ENCODE measurements at regions not wholly inside any gene's neighbourhood (a gene's known extent, or its start where the extent isn't known, plus 50 kb on each side); places are given as distances from the start of the nearest gene placed in this dataset.

- Histone ChIP-seq H3K4me1 (ENCODE audit: control insufficient read depth, insufficient read depth, low read length) (no peaks in the 10 kb centered on the region), H3K4me3 (ENCODE audit: low read length) (no peak overlapping the region), H3K27ac (ENCODE audit: low read length) (no peak overlapping the region), H3K9me3 (ENCODE audit: control insufficient read depth, insufficient read depth, low read length) (no peaks in the 10 kb centered on the region), H3K27me3 (ENCODE audit: control insufficient read depth, insufficient read depth, low read length) (no peaks in the 10 kb centered on the region), H3K36me3 (ENCODE audit: control insufficient read depth, insufficient read depth, low read length) (no peaks in the 10 kb centered on the region)
- no peak for DNase-seq (ENCODE audit: low read depth, low spot score)
- no CpG with 5 or more reads among the region's 2 CpGs for WGBS (ENCODE audit: insufficient coverage, insufficient read length)
Observed at GRCh38 chr16:63200940-63201339, 1164.7 kb upstream of the CDH8 start.

DNA sequence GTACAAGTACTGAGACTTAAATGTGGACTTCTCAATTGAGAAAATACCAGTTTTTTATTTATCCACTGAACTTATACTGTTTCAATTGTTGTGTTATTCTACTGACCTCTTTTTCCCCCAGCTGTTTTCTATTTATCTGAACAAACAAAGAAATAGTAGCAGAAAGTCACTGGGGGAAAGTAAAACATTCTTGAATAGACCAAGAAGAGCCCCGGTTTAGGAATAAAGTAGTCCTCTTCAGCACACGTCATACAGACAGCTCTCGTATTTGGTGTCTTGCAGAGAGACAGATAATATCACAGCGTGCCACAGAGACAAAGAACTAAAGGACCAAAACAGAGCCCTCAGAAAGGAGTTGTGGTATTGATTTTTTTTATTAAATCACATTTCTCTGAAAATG is 1159.1 kb upstream of the CDH8 start:
- no peaks in the 10 kb centered on the region for H3K36me3 ChIP-seq (ENCODE audit: control insufficient read depth, insufficient read depth, low read length)
- no peak overlapping the region for H3K27ac ChIP-seq (ENCODE audit: low read length)
- no peaks in the 10 kb centered on the region for H3K9me3 ChIP-seq (ENCODE audit: control insufficient read depth, insufficient read depth, low read length)
- no peaks in the 10 kb centered on the region for H3K4me1 ChIP-seq (ENCODE audit: control insufficient read depth, insufficient read depth, low read length)
- H3K4me3 ChIP-seq (ENCODE audit: low read length): no peak overlapping the region
- no peak for DNase-seq (ENCODE audit: low read depth, low spot score)
- WGBS (ENCODE audit: insufficient coverage, insufficient read length): no CpG with 5 or more reads among the region's 4 CpGs
- H3K27me3 ChIP-seq (ENCODE audit: control insufficient read depth, insufficient read depth, low read length): no peaks in the 10 kb centered on the region

DNA sequence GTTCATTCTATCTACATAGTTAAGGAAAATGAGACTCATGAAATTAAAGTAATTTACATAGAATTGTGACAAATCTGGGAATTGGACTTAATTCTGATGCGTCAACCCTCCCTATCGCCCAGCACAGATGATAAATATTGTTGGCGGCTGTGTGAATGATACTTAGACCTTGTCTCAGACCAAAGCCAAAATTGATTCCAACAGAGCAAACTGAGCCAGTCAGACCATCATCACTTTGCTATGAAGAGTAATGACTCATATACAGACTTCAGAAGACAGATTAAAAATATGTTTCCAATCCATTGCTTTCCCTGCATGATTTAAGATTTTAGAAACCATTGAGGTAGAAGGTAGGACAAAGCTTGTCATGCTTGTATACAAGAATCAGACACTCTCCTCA is 1156.7 kb upstream of the CDH8 start:
- Histone ChIP-seq H3K36me3 (ENCODE audit: control insufficient read depth, insufficient read depth, low read length) (no peaks in the 10 kb centered on the region), H3K9me3 (ENCODE audit: control insufficient read depth, insufficient read depth, low read length) (no peaks in the 10 kb centered on the region), H3K27me3 (ENCODE audit: control insufficient read depth, insufficient read depth, low read length) (no peaks in the 10 kb centered on the region), H3K27ac (ENCODE audit: low read length) (no peak overlapping the region), H3K4me3 (ENCODE audit: low read length) (no peak overlapping the region), H3K4me1 (ENCODE audit: control insufficient read depth, insufficient read depth, low read length) (no peaks in the 10 kb centered on the region)
- DNase-seq (ENCODE audit: low read depth, low spot score): no peak
- no CpG with 5 or more reads among the region's 3 CpGs for WGBS (ENCODE audit: insufficient coverage, insufficient read length)

- Histone ChIP-seq H3K9me3 (ENCODE audit: control insufficient read depth, insufficient read depth, low read length) (no peaks in the 10 kb centered on the region), H3K27me3 (ENCODE audit: control insufficient read depth, insufficient read depth, low read length) (no peaks in the 10 kb centered on the region), H3K4me1 (ENCODE audit: control insufficient read depth, insufficient read depth, low read length) (no peaks in the 10 kb centered on the region), H3K36me3 (ENCODE audit: control insufficient read depth, insufficient read depth, low read length) (no peaks in the 10 kb centered on the region), H3K27ac (ENCODE audit: low read length) (no peak overlapping the region), H3K4me3 (ENCODE audit: low read length) (no peak overlapping the region)
- DNase-seq (ENCODE audit: low read depth, low spot score): no peak
- no CpG with 5 or more reads among the region's 7 CpGs for WGBS (ENCODE audit: insufficient coverage, insufficient read length)
Observed at GRCh38 chr16:63188086-63188771, 1152.0 kb upstream of the CDH8 start.

GRCh38 chr16:63187638-63188037 is 1151.4 kb upstream of the CDH8 start:
- WGBS (ENCODE audit: insufficient coverage, insufficient read length): no CpG with 5 or more reads among the region's 3 CpGs
- no peak for DNase-seq (ENCODE audit: low read depth, low spot score)

GRCh38 chr16:63185235-63185780 is 1149.1 kb upstream of the CDH8 start:
- WGBS (ENCODE audit: insufficient coverage, insufficient read length): no CpG with 5 or more reads among the region's 4 CpGs
- Histone ChIP-seq H3K36me3 (ENCODE audit: control insufficient read depth, insufficient read depth, low read length) (no peaks in the 10 kb centered on the region), H3K4me3 (ENCODE audit: low read length) (no peak overlapping the region), H3K4me1 (ENCODE audit: control insufficient read depth, insufficient read depth, low read length) (no peaks in the 10 kb centered on the region), H3K27ac (ENCODE audit: low read length) (no peak overlapping the region), H3K27me3 (ENCODE audit: control insufficient read depth, insufficient read depth, low read length) (no peaks in the 10 kb centered on the region), H3K9me3 (ENCODE audit: control insufficient read depth, insufficient read depth, low read length) (no peaks in the 10 kb centered on the region)
- peak; percentile 4 for DNase-seq (ENCODE audit: low read depth, low spot score)

More at GRCh38 chr16:63187638-63188037, 1151.4 kb upstream of the CDH8 start:
- H3K27ac ChIP-seq (ENCODE audit: low read length): no peak overlapping the region
- H3K27me3 ChIP-seq (ENCODE audit: control insufficient read depth, insufficient read depth, low read length): no peaks in the 10 kb centered on the region
- no peaks in the 10 kb centered on the region for H3K36me3 ChIP-seq (ENCODE audit: control insufficient read depth, insufficient read depth, low read length)
- H3K4me3 ChIP-seq (ENCODE audit: low read length): no peak overlapping the region
- H3K4me1 ChIP-seq (ENCODE audit: control insufficient read depth, insufficient read depth, low read length): no peaks in the 10 kb centered on the region
- H3K9me3 ChIP-seq (ENCODE audit: control insufficient read depth, insufficient read depth, low read length): no peaks in the 10 kb centered on the region

DNA sequence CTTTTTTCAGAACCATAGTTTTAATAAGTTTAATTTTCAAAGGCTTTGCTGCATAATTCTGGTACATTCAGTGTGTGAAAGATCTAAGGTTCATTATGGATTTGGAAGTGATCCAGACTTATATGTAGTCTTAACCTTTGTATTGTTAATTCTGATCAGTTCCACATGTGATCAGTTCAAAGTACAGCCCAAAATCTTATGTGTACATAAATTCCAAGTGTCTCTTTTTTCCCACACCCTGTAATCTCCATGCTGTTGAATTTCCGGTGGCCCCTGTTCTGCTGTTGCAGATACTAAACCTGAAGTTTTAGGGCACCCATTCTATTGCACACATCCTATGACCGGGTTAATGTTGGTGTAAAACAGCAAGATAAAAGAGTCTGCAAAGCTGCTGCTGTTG is 1147.5 kb upstream of the CDH8 start:
- H3K27ac ChIP-seq (ENCODE audit: low read length): no peak overlapping the region
- H3K9me3 ChIP-seq (ENCODE audit: control insufficient read depth, insufficient read depth, low read length): no peaks in the 10 kb centered on the region
- no CpG with 5 or more reads among the region's 2 CpGs for WGBS (ENCODE audit: insufficient coverage, insufficient read length)
- no peaks in the 10 kb centered on the region for H3K36me3 ChIP-seq (ENCODE audit: control insufficient read depth, insufficient read depth, low read length)
- no peak for DNase-seq (ENCODE audit: low read depth, low spot score)
- no peaks in the 10 kb centered on the region for H3K27me3 ChIP-seq (ENCODE audit: control insufficient read depth, insufficient read depth, low read length)
- H3K4me3 ChIP-seq (ENCODE audit: low read length): no peak overlapping the region
- no peaks in the 10 kb centered on the region for H3K4me1 ChIP-seq (ENCODE audit: control insufficient read depth, insufficient read depth, low read length)

- Histone ChIP-seq H3K27ac (ENCODE audit: low read length) (no peak overlapping the region), H3K4me1 (ENCODE audit: control insufficient read depth, insufficient read depth, low read length) (no peaks in the 10 kb centered on the region), H3K4me3 (ENCODE audit: low read length) (no peak overlapping the region), H3K27me3 (ENCODE audit: control insufficient read depth, insufficient read depth, low read length) (no peaks in the 10 kb centered on the region), H3K9me3 (ENCODE audit: control insufficient read depth, insufficient read depth, low read length) (no peaks in the 10 kb centered on the region), H3K36me3 (ENCODE audit: control insufficient read depth, insufficient read depth, low read length) (no peaks in the 10 kb centered on the region)
- no peak for DNase-seq (ENCODE audit: low read depth, low spot score)
Observed at GRCh38 chr16:63175313-63175712, 1139.1 kb upstream of the CDH8 start.

GRCh38 chr16:63174801-63175200 is 1138.6 kb upstream of the CDH8 start:
- no peak for DNase-seq (ENCODE audit: low read depth, low spot score)
- Histone ChIP-seq H3K4me3 (ENCODE audit: low read length) (no peak overlapping the region), H3K27ac (ENCODE audit: low read length) (no peak overlapping the region), H3K36me3 (ENCODE audit: control insufficient read depth, insufficient read depth, low read length) (no peaks in the 10 kb centered on the region), H3K4me1 (ENCODE audit: control insufficient read depth, insufficient read depth, low read length) (no peaks in the 10 kb centered on the region), H3K9me3 (ENCODE audit: control insufficient read depth, insufficient read depth, low read length) (no peaks in the 10 kb centered on the region), H3K27me3 (ENCODE audit: control insufficient read depth, insufficient read depth, low read length) (no peaks in the 10 kb centered on the region)

- no peaks in the 10 kb centered on the region for H3K27me3 ChIP-seq (ENCODE audit: control insufficient read depth, insufficient read depth, low read length)
- H3K9me3 ChIP-seq (ENCODE audit: control insufficient read depth, insufficient read depth, low read length): no peaks in the 10 kb centered on the region
- H3K4me3 ChIP-seq (ENCODE audit: low read length): no peak overlapping the region
- H3K27ac ChIP-seq (ENCODE audit: low read length): no peak overlapping the region
- DNase-seq (ENCODE audit: low read depth, low spot score): no peak
- H3K36me3 ChIP-seq (ENCODE audit: control insufficient read depth, insufficient read depth, low read length): no peaks in the 10 kb centered on the region
- no peaks in the 10 kb centered on the region for H3K4me1 ChIP-seq (ENCODE audit: control insufficient read depth, insufficient read depth, low read length)
Observed at GRCh38 chr16:63171545-63171944, 1135.3 kb upstream of the CDH8 start.

DNA sequence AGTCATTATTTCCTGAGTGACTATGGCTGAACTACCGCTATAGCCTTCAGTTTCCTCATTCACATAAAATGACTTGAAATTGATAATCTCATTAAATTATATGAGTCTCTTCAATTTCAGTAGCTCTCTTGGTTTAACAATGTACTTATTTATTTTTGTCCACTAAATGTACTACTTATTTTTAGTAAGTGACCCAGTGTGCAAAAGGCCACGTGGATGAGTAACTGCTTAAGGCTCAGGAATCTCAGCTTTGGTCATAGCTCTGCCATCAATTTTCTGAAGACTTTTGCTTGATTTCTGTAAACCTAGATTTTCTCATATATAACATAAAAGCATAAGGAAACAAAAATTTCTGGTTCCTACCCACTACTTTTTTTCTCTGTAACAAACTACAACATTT is 1132.9 kb upstream of the CDH8 start:
- no CpG with 5 or more reads among the region's 2 CpGs for WGBS (ENCODE audit: insufficient coverage, insufficient read length)

More for the DNA sequence above, 1132.9 kb upstream of the CDH8 start:
- DNase-seq (ENCODE audit: low read depth, low spot score): no peak
- Histone ChIP-seq H3K9me3 (ENCODE audit: control insufficient read depth, insufficient read depth, low read length) (no peaks in the 10 kb centered on the region), H3K4me3 (ENCODE audit: low read length) (no peak overlapping the region), H3K27ac (ENCODE audit: low read length) (no peak overlapping the region), H3K4me1 (ENCODE audit: control insufficient read depth, insufficient read depth, low read length) (no peaks in the 10 kb centered on the region), H3K36me3 (ENCODE audit: control insufficient read depth, insufficient read depth, low read length) (no peaks in the 10 kb centered on the region), H3K27me3 (ENCODE audit: control insufficient read depth, insufficient read depth, low read length) (no peaks in the 10 kb centered on the region)
